PC-9 (cell line): ENCODE measurements at regions not wholly inside any gene's neighbourhood (a gene's known extent, or its start where the extent isn't known, plus 50 kb on each side); places are given as distances from the start of the nearest gene placed in this dataset.

Source experiments
- BruUV-seq: library from RNA; stranded (reverse); fragments of 400-500 nt; replicated peaks from 2 replicates; lab custom pipeline; 2021; lab: Mats Ljungman, UMichigan
- CTCF ChIA-PET: fragments of 300-600 bp; sonication (Branson Sonifier 250); formaldehyde crosslinking; loops from one replicate; lab custom pipeline; 2022; ENCODE audit warnings: antibody characterized with exemption; lab: Charles Lee
- POLR2A ChIA-PET: fragments of 300-600 bp; sonication (Branson Sonifier 250); formaldehyde crosslinking; loops from one replicate; lab custom pipeline; 2022; ENCODE audit warnings: antibody characterized with exemption; ENCODE audit not compliant: unreplicated experiment; lab: Charles Lee
- DNase-seq, 2 experiments: peaks; one replicate each; pipeline versions ENCODE4 v3.0.0 to v3.0.0-alpha.2; 2015 to 2022; ENCODE audit warnings: mixed read lengths in 1 of 2
- H2AFZ ChIP-seq: fragments of 200-600 bp; sonication (generic); 2 replicates; pipeline ENCODE4 v1.8.1; 2017; ENCODE audit warnings: antibody characterized with exemption
- H3F3A ChIP-seq: fragments of 200-600 bp; sonication (generic); 2 replicates; pipeline ENCODE4 v1.8.1; 2017; ENCODE audit warnings: antibody characterized with exemption, mild to moderate bottlenecking, low read depth; ENCODE audit not compliant: insufficient read depth
- H3K27ac ChIP-seq: fragments of 200-600 bp; sonication (generic); 2 replicates; pipeline ENCODE4 v1.6.1; 2016; ENCODE audit warnings: mixed run types
- H3K27me3 ChIP-seq: fragments of 200-600 bp; sonication (generic); 2 replicates; pipeline ENCODE4 v1.6.1; 2016; ENCODE audit warnings: low read depth, mixed run types; ENCODE audit not compliant: insufficient read depth
- H3K36me3 ChIP-seq: fragments of 200-600 bp; sonication (generic); 2 replicates; pipeline ENCODE4 v1.6.1; 2016; ENCODE audit warnings: low read depth, mixed run types
- H3K4me1 ChIP-seq: fragments of 200-600 bp; sonication (generic); replicated peaks from 2 replicates; pipeline ENCODE4 v1.6.1; 2016; ENCODE audit warnings: mixed run types; ENCODE audit not compliant: insufficient read depth
- H3K4me2 ChIP-seq: fragments of 200-600 bp; sonication (generic); 2 replicates; pipeline ENCODE4 v1.6.1; 2017; ENCODE audit warnings: mixed run types
- H3K4me3 ChIP-seq: fragments of 200-600 bp; sonication (generic); 2 replicates; pipeline ENCODE4 v1.6.1; 2016; ENCODE audit warnings: mixed run types
- H3K79me2 ChIP-seq: fragments of 200-600 bp; sonication (generic); 2 replicates; pipeline ENCODE4 v1.6.1; 2017; ENCODE audit warnings: low read depth, mixed run types
- H3K9me2 ChIP-seq: fragments of 200-600 bp; sonication (generic); 2 replicates; pipeline ENCODE4 v1.8.1; 2017; ENCODE audit warnings: mild to moderate bottlenecking; ENCODE audit not compliant: insufficient read depth
- H3K9me3 ChIP-seq: fragments of 200-600 bp; sonication (generic); 2 replicates; pipeline ENCODE4 v1.8.1; 2016; ENCODE audit warnings: low read depth; ENCODE audit not compliant: insufficient read depth
- H4K20me1 ChIP-seq: fragments of 200-600 bp; sonication (generic); 2 replicates; pipeline ENCODE4 v1.8.1; 2017; ENCODE audit not compliant: insufficient read depth
- EZH2 ChIP-seq: fragments of 200-600 bp; sonication (generic); IDR thresholded peaks from 2 replicates; pipeline ENCODE4 v1.8.0; 2017; ENCODE audit warnings: antibody characterized with exemption, low read depth
- intact Hi-C: fragments of 100-400 bp; cut with micrococcal nuclease; formaldehyde crosslinking; loops from one replicate; pipeline ENCODE4 v1.10.0; 2022; ENCODE audit not compliant: unreplicated experiment
- TF ChIP-seq, protein P1 (sequence below): fragments of 200-600 bp; sonication (generic); conservative IDR thresholded peaks from 2 replicates; pipeline ENCODE4 v1.6.1; 2017; ENCODE audit warnings: mixed run types, antibody characterized with exemption, mild to moderate bottlenecking, moderate library complexity

GRCh38 chr5:174850565-174851169 lies 126.3 kb downstream of the MSX2 start:
- TF ChIP-seq EZH2: no peak
- TF ChIP-seq, protein P1, sequence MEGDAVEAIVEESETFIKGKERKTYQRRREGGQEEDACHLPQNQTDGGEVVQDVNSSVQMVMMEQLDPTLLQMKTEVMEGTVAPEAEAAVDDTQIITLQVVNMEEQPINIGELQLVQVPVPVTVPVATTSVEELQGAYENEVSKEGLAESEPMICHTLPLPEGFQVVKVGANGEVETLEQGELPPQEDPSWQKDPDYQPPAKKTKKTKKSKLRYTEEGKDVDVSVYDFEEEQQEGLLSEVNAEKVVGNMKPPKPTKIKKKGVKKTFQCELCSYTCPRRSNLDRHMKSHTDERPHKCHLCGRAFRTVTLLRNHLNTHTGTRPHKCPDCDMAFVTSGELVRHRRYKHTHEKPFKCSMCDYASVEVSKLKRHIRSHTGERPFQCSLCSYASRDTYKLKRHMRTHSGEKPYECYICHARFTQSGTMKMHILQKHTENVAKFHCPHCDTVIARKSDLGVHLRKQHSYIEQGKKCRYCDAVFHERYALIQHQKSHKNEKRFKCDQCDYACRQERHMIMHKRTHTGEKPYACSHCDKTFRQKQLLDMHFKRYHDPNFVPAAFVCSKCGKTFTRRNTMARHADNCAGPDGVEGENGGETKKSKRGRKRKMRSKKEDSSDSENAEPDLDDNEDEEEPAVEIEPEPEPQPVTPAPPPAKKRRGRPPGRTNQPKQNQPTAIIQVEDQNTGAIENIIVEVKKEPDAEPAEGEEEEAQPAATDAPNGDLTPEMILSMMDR: no peak
- DNase-seq: no peak
- Histone ChIP-seq H3F3A (no peaks in the 10 kb centered on the region), H3K27ac (no peak overlapping the region), H3K36me3 (no peaks in the 10 kb centered on the region), H3K27me3 (peaks cover 58% of the 10 kb centered on the region), H3K4me1 (no peaks in the 10 kb centered on the region), H3K9me2 (no peaks in the 10 kb centered on the region), H2AFZ (no peak overlapping the region), H4K20me1 (no peaks in the 10 kb centered on the region), H3K79me2 (no peaks in the 10 kb centered on the region), H3K4me2 (no peak overlapping the region), H3K9me3 (no peaks in the 10 kb centered on the region), H3K4me3 (no peak overlapping the region)
- intact Hi-C loops: no loop called here
- ChIA-PET POLR2A (no interaction called here), CTCF (no interaction called here)
- no TSS peak for BruUV-seq

DNA sequence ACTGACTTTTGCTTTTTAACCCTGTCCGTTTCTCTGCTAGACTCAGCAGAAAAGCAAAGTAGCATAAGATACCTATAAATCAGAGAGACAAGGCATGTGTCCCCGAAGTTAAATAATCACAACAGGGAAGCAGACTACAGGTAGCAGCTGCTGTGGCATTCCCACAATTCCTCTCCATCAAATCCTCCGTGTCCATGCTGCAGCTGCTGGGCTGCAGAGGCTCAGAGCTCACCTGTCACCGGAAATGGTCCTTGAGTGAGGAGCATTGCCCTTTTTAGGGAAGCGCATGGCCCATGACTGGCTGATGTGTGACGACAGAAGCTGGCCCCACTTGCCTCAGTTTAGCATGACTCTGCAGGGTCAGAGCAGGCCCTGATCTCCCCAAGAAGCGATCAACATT lies 125.0 kb downstream of the MSX2 start:
- H3K36me3 ChIP-seq: no peaks in the 10 kb centered on the region
- H3K79me2 ChIP-seq: no peaks in the 10 kb centered on the region
- no peak overlapping the region for H3K27ac ChIP-seq
- no peak overlapping the region for H3K4me2 ChIP-seq
- BruUV-seq: no TSS peak
- ChIA-PET CTCF (no interaction called here), POLR2A (no interaction called here)
- DNase-seq: no peak
- H3K4me3 ChIP-seq: no peak overlapping the region
- peaks cover 68% of the 10 kb centered on the region for H3K27me3 ChIP-seq
- H3K9me2 ChIP-seq: no peaks in the 10 kb centered on the region
- H3K9me3 ChIP-seq: no peaks in the 10 kb centered on the region
- no peaks in the 10 kb centered on the region for H3F3A ChIP-seq
- TF ChIP-seq EZH2: no peak
- TF ChIP-seq, protein P1: no peak
- no peaks in the 10 kb centered on the region for H4K20me1 ChIP-seq
- intact Hi-C loops: no loop called here
- H2AFZ ChIP-seq: no peak overlapping the region
- H3K4me1 ChIP-seq: no peaks in the 10 kb centered on the region

DNA sequence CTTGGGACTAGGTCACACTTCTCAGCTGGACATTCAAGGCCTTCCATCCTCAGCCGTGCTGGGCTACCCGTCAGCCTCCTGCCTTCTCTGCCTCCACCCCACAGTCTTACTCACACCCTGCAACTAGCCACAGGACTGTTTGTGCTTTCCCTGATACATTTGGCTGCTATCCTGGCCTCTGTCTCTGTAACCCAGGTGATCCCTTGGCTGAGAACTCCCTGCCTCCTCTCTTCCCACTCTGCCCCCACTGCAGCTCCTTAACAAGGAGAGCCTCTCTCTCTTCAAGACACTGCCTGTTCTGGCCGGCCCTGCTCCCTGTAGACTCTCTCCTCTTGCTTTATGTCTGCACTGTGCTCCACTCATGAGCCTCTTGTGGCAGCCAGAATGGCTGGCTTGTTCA lies 120.6 kb downstream of the MSX2 start:
- no peak overlapping the region for H3K4me2 ChIP-seq
- no peaks in the 10 kb centered on the region for H4K20me1 ChIP-seq
- H3K36me3 ChIP-seq: no peaks in the 10 kb centered on the region
- H3K4me1 ChIP-seq: no peaks in the 10 kb centered on the region
- no TSS peak for BruUV-seq
- H2AFZ ChIP-seq: no peak overlapping the region
- no peak overlapping the region for H3K27ac ChIP-seq
- DNase-seq: no peak
- no peaks in the 10 kb centered on the region for H3K79me2 ChIP-seq
- H3K27me3 ChIP-seq: peaks cover 38% of the 10 kb centered on the region
- TF ChIP-seq EZH2: no peak
- TF ChIP-seq, protein P1: no peak
- intact Hi-C loops: no loop called here
- H3K9me2 ChIP-seq: no peaks in the 10 kb centered on the region
- no peaks in the 10 kb centered on the region for H3F3A ChIP-seq
- no peaks in the 10 kb centered on the region for H3K9me3 ChIP-seq
- no peak overlapping the region for H3K4me3 ChIP-seq
- ChIA-PET CTCF (no interaction called here), POLR2A (no interaction called here)
